Inflammatory macrophage treated with lipopolysaccharide for 1 hour (primary cell): ENCODE measurements at regions not wholly inside any gene's neighbourhood (a gene's known extent, or its start where the extent isn't known, plus 50 kb on each side); places are given as distances from the start of the nearest gene placed in this dataset.
"Not testable (repeated sequence)": the region's sequence is repeated elsewhere in the genome, so short reads cannot be mapped to it uniquely, and the experiment has no call there.

Experiments
- DNase-seq, 2 donors: peaks; one replicate each; pipeline ENCODE4 v3.0.0-alpha.2; 2020 to 2022

- not testable (repeated sequence) for DNase-seq
These were observed 180.1 kb downstream of the PLPPR4 start for GRCh38 chr1:99444211-99444927.

GRCh38 chr1:99445071-99445470 is 180.8 kb downstream of the PLPPR4 start:
- no peak for DNase-seq

- no peak for DNase-seq
These were observed 181.2 kb downstream of the PLPPR4 start for GRCh38 chr1:99445486-99445885.

GRCh38 chr1:99447721-99448120 is 183.4 kb downstream of the PLPPR4 start:
- DNase-seq: no peak

GRCh38 chr1:99455760-99456159 is 190.2 kb upstream of the PALMD start:
- no peak for DNase-seq

GRCh38 chr1:99456536-99456935 is 189.4 kb upstream of the PALMD start:
- DNase-seq: no peak

- DNase-seq: peak in 1 of 2 donors; percentile 27
These were observed 188.3 kb upstream of the PALMD start for GRCh38 chr1:99457381-99458165.

GRCh38 chr1:99461499-99461898 is 184.4 kb upstream of the PALMD start:
- no peak for DNase-seq

GRCh38 chr1:99464738-99465137 is 181.2 kb upstream of the PALMD start:
- DNase-seq: no peak

- peak in 1 of 2 donors; percentile 19 for DNase-seq
These were observed 180.6 kb upstream of the PALMD start for GRCh38 chr1:99465176-99465900.

GRCh38 chr1:99467645-99468044 is 178.3 kb upstream of the PALMD start:
- no peak for DNase-seq

GRCh38 chr1:99469550-99469971 is 176.4 kb upstream of the PALMD start:
- DNase-seq: no peak

- no peak for DNase-seq
These were observed 173.0 kb upstream of the PALMD start for GRCh38 chr1:99472893-99473292.

- DNase-seq: no peak
These were observed 171.5 kb upstream of the PALMD start for GRCh38 chr1:99474350-99474893.

- no peak for DNase-seq
These were observed 169.9 kb upstream of the PALMD start for GRCh38 chr1:99476058-99476457.

- peak; percentile 24 to 73 for DNase-seq
These were observed 164.4 kb upstream of the PALMD start for GRCh38 chr1:99481391-99481996.

- DNase-seq: no peak
These were observed 163.6 kb upstream of the PALMD start for GRCh38 chr1:99482286-99482685.

- DNase-seq: no peak
These were observed 163.2 kb upstream of the PALMD start for GRCh38 chr1:99482750-99483149.

GRCh38 chr1:99490031-99490430 is 155.9 kb upstream of the PALMD start:
- no peak for DNase-seq

- DNase-seq: no peak
These were observed 149.8 kb upstream of the PALMD start for GRCh38 chr1:99496067-99496466.

- DNase-seq: no peak
These were observed 148.2 kb upstream of the PALMD start for GRCh38 chr1:99497690-99498089.

- DNase-seq: no peak
These were observed 145.4 kb upstream of the PALMD start for GRCh38 chr1:99500541-99500940.

- DNase-seq: no peak
These were observed 144.0 kb upstream of the PALMD start for GRCh38 chr1:99501871-99502270.
